H7 (cell line): ENCODE measurements at regions not wholly inside any gene's neighbourhood (a gene's known extent, or its start where the extent isn't known, plus 50 kb on each side); places are given as distances from the start of the nearest gene placed in this dataset.
A peak's percentile ranks its signal among the peaks of the same experiment; 100 is the strongest.

Source experiments
- DNase-seq: peaks from one replicate; pipeline ENCODE4 v3.0.0; 2012
- H3K27me3 ChIP-seq: 2 replicates; pipeline ENCODE4 v1.6.0; 2011; ENCODE audit warnings: mild to moderate bottlenecking, low read length; ENCODE audit not compliant: control insufficient read depth, insufficient read depth
- H3K36me3 ChIP-seq: replicated peaks from 2 replicates; pipeline ENCODE4 v1.5.1; 2011; ENCODE audit warnings: low read length; ENCODE audit not compliant: control insufficient read depth, insufficient read depth
- H3K4me3 ChIP-seq: 2 replicates; pipeline ENCODE4 v1.5.1; 2011; ENCODE audit warnings: low read depth, mild to moderate bottlenecking, control low read depth, low read length, moderate library complexity; ENCODE audit not compliant: insufficient read depth

DNA sequence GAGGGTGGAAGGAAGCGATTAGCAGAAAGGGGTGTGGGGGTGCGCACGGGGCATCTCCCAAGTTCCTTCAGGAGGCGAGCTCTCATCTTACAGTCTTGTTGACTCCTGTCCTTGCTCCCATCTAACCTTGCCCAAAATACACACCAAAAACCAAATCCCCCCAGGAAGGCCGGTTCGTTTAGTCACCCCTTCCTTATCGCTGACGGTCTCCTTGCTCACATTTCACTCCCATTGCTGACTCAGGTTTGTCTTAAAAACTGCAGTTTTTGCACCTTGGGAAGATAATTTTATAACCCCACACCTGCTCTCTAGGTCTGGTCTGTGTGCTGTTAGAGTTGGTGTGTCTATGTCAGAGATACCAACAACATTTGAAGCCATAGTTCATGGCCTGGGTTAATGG, 68.1 kb upstream of the F3 start:
- no peaks in the 10 kb centered on the region for H3K27me3 ChIP-seq
- DNase-seq = no peak
- H3K4me3 ChIP-seq = no peak overlapping the region
- H3K36me3 ChIP-seq = no peaks in the 10 kb centered on the region

DNA sequence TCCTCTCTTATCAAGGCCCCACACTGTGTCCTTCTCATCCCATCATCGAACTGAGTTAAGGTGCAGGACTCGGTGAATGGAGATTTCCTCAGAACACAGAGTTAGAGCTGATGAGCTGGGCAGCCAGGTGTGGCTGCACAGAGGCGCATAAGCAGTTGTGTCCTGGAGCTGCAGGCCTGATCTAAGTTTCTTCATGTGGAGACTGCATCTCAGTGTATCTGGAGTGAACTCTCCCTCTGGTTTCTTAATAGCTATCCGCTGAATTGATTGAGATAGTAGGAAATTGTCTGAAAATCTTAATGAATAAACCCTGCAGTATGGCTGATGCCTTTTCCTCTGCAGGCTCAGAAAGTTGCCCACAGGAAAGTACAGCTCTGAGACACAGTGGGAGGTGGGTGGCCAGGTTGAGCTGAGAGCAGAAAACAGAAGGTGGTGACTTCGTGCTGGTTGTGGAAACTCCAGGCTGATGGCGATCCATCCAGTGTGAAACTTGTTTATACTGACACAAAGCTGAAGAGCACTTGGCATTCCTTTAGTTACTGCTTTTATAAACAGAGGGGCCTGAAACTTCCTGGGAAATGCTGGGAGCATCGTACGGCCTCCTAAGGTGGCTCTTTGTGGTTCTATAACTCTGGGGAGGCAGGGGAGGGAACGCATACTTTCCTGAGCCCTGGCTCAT, 67.4 kb upstream of the F3 start:
- H3K27me3 ChIP-seq = no peaks in the 10 kb centered on the region
- no peaks in the 10 kb centered on the region for H3K36me3 ChIP-seq
- no peak overlapping the region for H3K4me3 ChIP-seq
- no peak for DNase-seq

GRCh38 chr1:94608142-94608851, 66.7 kb upstream of the F3 start:
- no peak for DNase-seq
- Histone ChIP-seq H3K36me3 (no peaks in the 10 kb centered on the region), H3K4me3 (no peak overlapping the region), H3K27me3 (no peaks in the 10 kb centered on the region)

DNA sequence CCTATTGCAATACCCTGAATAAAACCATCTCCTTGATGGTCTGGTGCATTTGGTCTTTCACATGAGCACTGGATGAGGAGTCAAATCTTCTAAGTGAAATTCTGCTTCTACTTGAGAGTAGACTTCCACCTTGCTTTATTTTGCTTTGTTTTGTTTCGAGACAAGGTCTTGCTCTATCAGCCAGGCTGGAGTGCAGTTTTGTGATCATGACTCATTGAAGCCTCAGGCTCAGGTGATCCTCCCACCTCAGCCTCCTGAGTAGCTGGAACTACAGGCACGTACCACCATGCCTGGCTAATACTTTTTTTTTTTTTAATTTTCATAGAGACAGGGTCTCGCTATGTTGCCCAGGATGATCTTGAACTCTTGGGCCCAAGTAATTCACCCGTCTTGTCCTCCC, 65.8 kb upstream of the F3 start:
- DNase-seq = no peak
- no peaks in the 10 kb centered on the region for H3K27me3 ChIP-seq
- no peaks in the 10 kb centered on the region for H3K36me3 ChIP-seq
- H3K4me3 ChIP-seq = no peak overlapping the region

DNA sequence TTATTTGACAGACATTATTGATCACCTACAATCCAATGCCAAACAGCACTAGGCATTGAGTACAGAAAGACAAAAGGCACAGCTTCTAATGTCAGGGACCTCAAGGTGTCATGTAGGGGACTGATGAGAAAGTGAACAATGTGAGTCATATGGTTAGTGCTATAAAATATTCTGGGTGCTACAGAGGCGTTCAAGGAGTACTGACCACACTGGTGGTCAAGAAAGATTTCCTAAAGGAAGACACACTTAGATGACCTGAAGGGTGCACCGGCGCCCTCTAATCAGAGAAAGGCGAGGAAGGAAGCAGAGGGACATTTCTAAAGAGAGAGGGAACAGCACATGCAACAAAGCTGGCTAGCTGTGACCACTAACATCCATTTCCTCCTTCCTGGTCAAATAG, 64.9 kb upstream of the F3 start:
- H3K36me3 ChIP-seq = no peaks in the 10 kb centered on the region
- DNase-seq = no peak
- H3K27me3 ChIP-seq = no peaks in the 10 kb centered on the region
- H3K4me3 ChIP-seq = no peak overlapping the region

DNA sequence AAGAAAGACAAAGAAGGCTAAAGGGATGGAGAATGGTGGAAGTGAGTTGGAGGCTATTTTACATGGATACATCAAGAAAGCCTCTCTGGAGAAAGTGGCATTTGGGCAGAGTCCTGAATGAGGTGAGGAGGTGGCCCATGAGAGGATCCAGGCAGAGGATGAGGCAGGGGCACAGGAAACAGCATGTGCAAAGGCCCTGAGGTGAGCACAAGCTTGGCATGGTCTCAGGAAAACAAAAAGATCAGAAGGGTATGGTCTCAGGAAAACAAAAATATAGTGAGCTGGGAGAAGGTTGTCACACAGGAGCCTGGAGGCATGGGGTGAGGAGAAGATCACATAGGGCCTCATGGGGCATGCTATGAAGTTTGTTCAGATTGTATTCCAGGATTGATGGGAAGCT, 62.1 kb upstream of the F3 start:
- no peaks in the 10 kb centered on the region for H3K36me3 ChIP-seq
- no peaks in the 10 kb centered on the region; the same call in 1 of the 2 replicates for H3K27me3 ChIP-seq
- H3K4me3 ChIP-seq = no peak overlapping the region
- DNase-seq = no peak

- no peak for DNase-seq
- Histone ChIP-seq H3K36me3 (no peaks in the 10 kb centered on the region), H3K27me3 (no peaks in the 10 kb centered on the region; the same call in 1 of the 2 replicates), H3K4me3 (no peak overlapping the region)
These were observed 61.5 kb upstream of the F3 start for GRCh38 chr1:94602802-94603625.

GRCh38 chr1:94602316-94602715, 60.8 kb upstream of the F3 start:
- Histone ChIP-seq H3K36me3 (no peaks in the 10 kb centered on the region), H3K27me3 (no peaks in the 10 kb centered on the region; the same call in 1 of the 2 replicates), H3K4me3 (no peak overlapping the region)
- no peak for DNase-seq

- no peaks in the 10 kb centered on the region for H3K36me3 ChIP-seq
- no peak for DNase-seq
- H3K27me3 ChIP-seq = no peaks in the 10 kb centered on the region; the same call in 1 of the 2 replicates
- H3K4me3 ChIP-seq = no peak overlapping the region
These were observed 59.0 kb upstream of the F3 start for GRCh38 chr1:94600556-94600955.

DNA sequence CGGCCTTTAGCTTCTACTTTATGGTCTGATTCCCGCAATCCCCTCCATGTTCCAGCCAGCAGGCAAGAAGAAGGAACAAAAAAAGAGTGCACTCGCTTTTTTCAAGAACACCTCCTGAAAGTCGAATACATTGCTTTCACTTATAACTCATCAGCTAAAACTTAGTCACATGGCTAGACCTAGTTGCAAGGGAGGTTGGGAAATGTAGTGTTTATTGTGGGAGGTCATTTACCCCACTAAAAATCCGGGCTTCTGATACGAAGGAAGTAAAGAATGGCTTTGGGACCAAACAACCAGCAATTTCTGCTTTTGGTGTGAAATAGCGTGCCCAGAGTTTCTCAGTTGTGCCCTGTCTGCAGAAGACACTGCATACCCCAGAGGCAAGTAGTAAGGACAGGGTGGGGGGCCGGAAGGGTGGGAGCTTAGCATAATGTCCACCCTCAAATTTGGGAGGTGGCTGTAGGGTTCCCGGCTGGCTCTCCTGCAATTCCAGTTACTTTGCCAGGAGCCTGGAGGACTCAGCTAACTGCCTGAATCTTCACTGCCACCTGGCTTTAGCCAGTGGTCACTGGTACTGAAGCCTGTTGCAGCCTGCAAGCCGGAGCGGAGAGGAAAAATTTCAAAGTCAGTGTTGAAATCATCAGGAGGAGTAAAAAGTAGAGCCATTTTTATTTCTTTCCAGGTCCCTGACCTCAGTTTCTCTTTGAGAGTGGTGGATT, 57.7 kb upstream of the F3 start:
- DNase-seq = peak; percentile 74
- H3K27me3 ChIP-seq = no peaks in the 10 kb centered on the region; the same call in 1 of the 2 replicates
- no peak overlapping the region for H3K4me3 ChIP-seq

GRCh38 chr1:94597701-94598100, 56.1 kb upstream of the F3 start:
- DNase-seq = no peak
- H3K4me3 ChIP-seq = no peak overlapping the region
- H3K27me3 ChIP-seq = no peaks in the 10 kb centered on the region; the same call in 1 of the 2 replicates
- no peaks in the 10 kb centered on the region for H3K36me3 ChIP-seq

More for the DNA sequence above, 57.7 kb upstream of the F3 start:
- no peaks in the 10 kb centered on the region for H3K36me3 ChIP-seq

DNA sequence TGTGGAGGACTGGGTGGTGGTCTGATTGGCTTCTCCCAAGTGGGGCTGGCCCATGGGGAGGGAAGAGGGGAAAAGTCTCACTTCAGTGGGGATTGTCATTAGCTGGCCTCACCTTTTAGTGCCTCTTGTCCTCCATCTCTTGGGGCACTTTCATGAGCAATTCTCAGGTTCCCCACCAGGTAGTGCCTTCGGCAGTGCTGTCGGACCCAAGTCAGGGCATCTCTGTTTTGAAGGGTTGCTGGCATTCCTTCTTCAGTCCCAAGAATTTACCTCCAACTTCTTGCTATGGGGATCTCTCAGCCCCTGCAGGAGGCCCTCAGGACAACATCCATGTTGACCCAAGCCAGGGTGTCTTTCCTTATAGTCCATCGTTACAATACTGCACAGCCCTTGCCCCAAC, 54.7 kb upstream of the F3 start:
- H3K27me3 ChIP-seq = no peaks in the 10 kb centered on the region; the same call in 1 of the 2 replicates
- H3K36me3 ChIP-seq = no peaks in the 10 kb centered on the region
- DNase-seq = peak; percentile 35
- no peak overlapping the region for H3K4me3 ChIP-seq

- Histone ChIP-seq H3K36me3 (no peaks in the 10 kb centered on the region), H3K27me3 (no peaks in the 10 kb centered on the region; the same call in 1 of the 2 replicates), H3K4me3 (no peak overlapping the region)
- no peak for DNase-seq
These were observed 54.1 kb upstream of the F3 start for GRCh38 chr1:94595658-94596057.

- no peak for DNase-seq
- Histone ChIP-seq H3K4me3 (no peak overlapping the region), H3K27me3 (no peaks in the 10 kb centered on the region; the same call in 1 of the 2 replicates), H3K36me3 (no peaks in the 10 kb centered on the region)
These were observed 52.1 kb upstream of the F3 start for GRCh38 chr1:94593611-94594010.
